HL-60 (cell line): ENCODE measurements at regions not wholly inside any gene's neighbourhood (a gene's known extent, or its start where the extent isn't known, plus 50 kb on each side); places are given as distances from the start of the nearest gene placed in this dataset.

ENCODE experiments used
- CTCF ChIP-seq: IDR thresholded peaks from one replicate; pipeline ENCODE4 v1.5.1; 2011; ENCODE audit warnings: low read length, control low read depth, inconsistent platforms; ENCODE audit not compliant: insufficient read depth
- POLR2AphosphoS5 ChIP-seq: IDR thresholded peaks from 2 replicates; pipeline ENCODE4 v1.6.1; 2012; ENCODE audit warnings: low read depth
- REST ChIP-seq: IDR thresholded peaks from 2 replicates; pipeline ENCODE4 v1.6.1; 2012; ENCODE audit warnings: low read depth; ENCODE audit not compliant: insufficient replicate concordance

GRCh38 chr5:98994611-98995010 is 65.8 kb upstream of the CHD1 start:
- TF ChIP-seq CTCF (no peak), REST (no peak), POLR2AphosphoS5 (no peak)
